ENCODE measurements at regions not wholly inside any gene's neighbourhood (a gene's known extent, or its start where the extent isn't known, plus 50 kb on each side); places are given as distances from the start of the nearest gene placed in this dataset.

- peak in 1 of 2 donors; percentile 28 for DNase-seq
- no peaks in the 10 kb centered on the region for H3K9me3 ChIP-seq
- intact Hi-C loops (cut with DNase I; ENCODE audit: low total_unique reads) = no loop called here
- H3K4me1 ChIP-seq = no peaks in the 10 kb centered on the region
- H3K36me3 ChIP-seq = no peaks in the 10 kb centered on the region
- TF ChIP-seq EP300 (IDR thresholded peaks at IDR 0.05) (no peak), POLR2A (IDR thresholded peaks at IDR 0.05) (no peak), CTCF (IDR thresholded peaks at IDR 0.05) (no peak), POLR2AphosphoS5 (IDR thresholded peaks at IDR 0.05) (no peak)
- no peak overlapping the region for H3K4me3 ChIP-seq
- no peaks in the 10 kb centered on the region for H3K27me3 ChIP-seq
- no peak overlapping the region for H3K27ac ChIP-seq
These were observed 494.7 kb downstream of the TRAM1L1 start for GRCh38 chr4:116590648-116591047.

GRCh38 chr4:116588783-116589182 lies 496.6 kb downstream of the TRAM1L1 start:
- Histone ChIP-seq H3K27me3 (no peaks in the 10 kb centered on the region), H3K4me3 (no peak overlapping the region), H3K36me3 (no peaks in the 10 kb centered on the region), H3K4me1 (no peaks in the 10 kb centered on the region), H3K27ac (no peak overlapping the region), H3K9me3 (no peaks in the 10 kb centered on the region)
- intact Hi-C loops (cut with DNase I; ENCODE audit: low total_unique reads) = no loop called here
- no peak for TF ChIP-seq CTCF (IDR thresholded peaks at IDR 0.05)
- TF ChIP-seq POLR2A (IDR thresholded peaks at IDR 0.05) = no peak
- no peak for TF ChIP-seq POLR2AphosphoS5 (IDR thresholded peaks at IDR 0.05)
- TF ChIP-seq EP300 (IDR thresholded peaks at IDR 0.05) = no peak
- DNase-seq = no peak

GRCh38 chr4:116585246-116585645 lies 500.1 kb downstream of the TRAM1L1 start:
- DNase-seq = peak in 1 of 2 donors; percentile 17
- H3K36me3 ChIP-seq = no peaks in the 10 kb centered on the region
- H3K4me1 ChIP-seq = no peaks in the 10 kb centered on the region
- no peak for TF ChIP-seq EP300 (IDR thresholded peaks at IDR 0.05)
- no peak for TF ChIP-seq POLR2AphosphoS5 (IDR thresholded peaks at IDR 0.05)
- TF ChIP-seq CTCF (IDR thresholded peaks at IDR 0.05) = no peak
- no peaks in the 10 kb centered on the region for H3K27me3 ChIP-seq
- no peak overlapping the region for H3K4me3 ChIP-seq
- H3K9me3 ChIP-seq = no peaks in the 10 kb centered on the region
- intact Hi-C loops (cut with DNase I; ENCODE audit: low total_unique reads) = no loop called here
- no peak overlapping the region for H3K27ac ChIP-seq
- 22 to 47% (median 39%) methylated on average over 3 of the region's 3 CpGs for WGBS, 5 donors

- TF ChIP-seq POLR2A (IDR thresholded peaks at IDR 0.05) (no peak), CTCF (IDR thresholded peaks at IDR 0.05) (no peak), EP300 (IDR thresholded peaks at IDR 0.05) (no peak)
- H3K27ac ChIP-seq = no peak overlapping the region
- H3K9me3 ChIP-seq = peaks cover 0 to 14% (median 0%) of the 10 kb centered on the region in 4 donors
- WGBS, 5 donors = 39 to 69% (median 57%) methylated on average over 1 of the region's 1 CpG
- no peak for DNase-seq
- no peaks in the 10 kb centered on the region for H3K27me3 ChIP-seq
- no peak overlapping the region for H3K4me3 ChIP-seq
- intact Hi-C loops (cut with DNase I; ENCODE audit: low total_unique reads) = no loop called here
- H3K36me3 ChIP-seq = no peaks in the 10 kb centered on the region
- H3K4me1 ChIP-seq = no peaks in the 10 kb centered on the region
These were observed 508.1 kb downstream of the TRAM1L1 start for GRCh38 chr4:116577321-116577720.

GRCh38 chr4:116573540-116573939 lies 511.8 kb downstream of the TRAM1L1 start:
- H3K27ac ChIP-seq = no peak overlapping the region
- 38 to 69% (median 51%) methylated on average over 3 of the region's 3 CpGs for WGBS, 5 donors
- no peak for TF ChIP-seq EP300 (IDR thresholded peaks at IDR 0.05)
- TF ChIP-seq POLR2AphosphoS5 (IDR thresholded peaks at IDR 0.05) = no peak
- no peak for TF ChIP-seq CTCF (IDR thresholded peaks at IDR 0.05)
- TF ChIP-seq POLR2A (IDR thresholded peaks at IDR 0.05) = no peak

More at GRCh38 chr4:116573540-116573939, 511.8 kb downstream of the TRAM1L1 start:
- Histone ChIP-seq H3K36me3 (no peaks in the 10 kb centered on the region), H3K4me1 (no peaks in the 10 kb centered on the region), H3K27me3 (no peaks in the 10 kb centered on the region), H3K9me3 (peaks cover 0 to 16% (median 0%) of the 10 kb centered on the region in 4 donors), H3K4me3 (no peak overlapping the region)
- intact Hi-C loops (cut with DNase I; ENCODE audit: low total_unique reads) = no loop called here
- DNase-seq = no peak
